DMS53 treated with DMSO at 0.1 percent for 48 hours (cell line): ENCODE measurements at regions not wholly inside any gene's neighbourhood (a gene's known extent, or its start where the extent isn't known, plus 50 kb on each side); places are given as distances from the start of the nearest gene placed in this dataset.
"Not testable (repeated sequence)": the region's sequence is repeated elsewhere in the genome, so short reads cannot be mapped to it uniquely, and the experiment has no call there.

ENCODE experiments used
- DNase-seq: peaks from one replicate; lab custom pipeline; 2025; ENCODE audit not compliant: unreplicated experiment; lab: John Stamatoyannopoulos, UW

DNA sequence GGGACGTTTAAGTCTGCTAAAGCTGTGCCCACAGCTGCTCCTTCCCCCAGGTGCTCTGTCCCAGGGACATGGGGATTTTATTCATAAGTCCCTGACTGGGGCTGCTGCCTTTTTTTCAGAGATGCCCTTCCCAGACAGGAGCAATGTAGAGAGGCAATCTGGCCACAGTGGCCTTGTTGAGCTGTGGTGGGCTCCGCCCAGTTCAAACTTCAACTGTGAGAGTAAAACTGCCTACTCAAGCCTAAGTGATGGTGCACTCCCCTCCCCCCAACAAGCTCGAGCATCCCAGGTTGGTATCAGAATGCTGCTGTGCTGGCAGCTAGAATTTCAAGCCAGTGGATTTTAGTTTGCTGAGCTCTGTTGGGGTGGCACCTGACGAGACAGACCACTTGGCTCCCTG, 1371.4 kb downstream of the ADGRL3 start:
- DNase-seq, result no peak

DNA sequence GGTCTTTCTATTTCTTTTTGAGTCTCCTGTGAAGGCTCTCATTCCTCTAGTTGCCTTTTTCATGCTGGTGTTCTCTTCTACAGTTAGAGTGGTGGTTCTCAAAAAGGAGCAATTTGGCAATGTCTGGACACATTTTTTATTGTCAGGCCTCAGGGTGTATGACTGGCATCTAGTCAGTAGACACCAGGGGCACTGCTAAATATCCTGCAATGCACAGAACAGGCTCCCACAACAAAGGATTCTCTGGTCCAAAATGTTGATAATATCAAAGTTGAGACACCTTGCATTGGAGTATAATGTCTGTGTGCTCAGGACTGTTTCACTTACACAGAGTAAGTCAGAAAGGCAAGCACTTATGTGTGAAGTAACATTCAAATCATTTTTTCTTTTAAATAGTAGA, 1360.7 kb downstream of the ADGRL3 start:
- DNase-seq, result no peak

DNA sequence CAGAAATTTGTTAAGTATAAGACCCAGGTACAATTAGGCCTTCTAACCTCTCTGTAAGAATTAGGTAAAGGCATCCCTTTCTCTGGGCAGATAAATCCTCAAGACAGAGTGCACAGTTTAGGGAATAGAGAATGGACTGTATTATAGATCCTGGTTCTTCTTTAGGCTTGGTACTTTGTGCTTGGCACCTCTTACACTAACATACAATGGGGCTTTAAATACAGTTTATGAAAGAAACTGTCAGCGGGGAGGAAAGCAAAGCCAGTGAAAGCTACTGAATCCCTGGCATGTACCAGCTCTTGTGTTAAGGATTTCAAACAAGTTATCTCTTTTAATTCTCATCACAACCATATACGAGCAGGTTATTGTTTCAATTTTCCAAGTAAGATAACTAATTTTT, 1350.0 kb downstream of the ADGRL3 start:
- DNase-seq, result no peak

DNA sequence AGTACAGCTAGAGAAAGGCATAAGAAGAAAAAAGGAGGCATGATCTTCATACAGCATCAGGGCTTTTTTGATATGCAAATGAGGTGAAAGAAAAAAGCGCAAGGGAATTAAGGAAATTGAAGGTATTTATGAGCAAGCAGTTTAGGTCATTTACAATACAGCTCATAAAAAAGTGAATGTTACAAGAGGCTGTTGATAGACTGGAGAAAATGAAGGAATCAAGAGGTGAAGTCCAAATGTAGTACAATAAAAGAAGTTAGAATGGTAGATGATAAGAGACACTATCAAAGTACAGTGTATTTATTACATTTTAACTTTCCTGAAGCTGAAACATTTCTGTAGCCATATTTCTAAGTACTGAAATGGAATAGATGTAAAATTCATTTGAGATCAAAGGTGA, 1349.5 kb downstream of the ADGRL3 start:
- no peak for DNase-seq

DNA sequence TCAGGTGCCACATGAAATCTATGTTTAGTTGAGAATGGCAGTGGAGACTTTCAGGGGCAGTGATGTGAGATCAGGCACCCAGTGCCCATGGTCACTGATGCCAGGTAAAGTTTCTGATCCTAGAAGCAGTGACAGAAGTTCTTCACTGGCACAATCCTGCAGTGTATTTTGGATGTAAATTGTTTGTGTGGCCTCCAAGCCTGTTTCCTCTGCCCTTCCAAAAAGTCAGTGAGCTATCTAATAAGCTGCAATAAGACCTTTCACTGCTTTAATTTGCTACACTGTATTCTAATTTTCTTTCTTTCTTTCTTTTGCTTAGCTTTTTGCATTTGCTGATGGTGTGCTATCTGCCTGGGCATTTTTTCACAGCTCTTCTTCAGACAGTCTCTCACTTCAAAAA, 1348.6 kb downstream of the ADGRL3 start:
- no peak for DNase-seq

DNA sequence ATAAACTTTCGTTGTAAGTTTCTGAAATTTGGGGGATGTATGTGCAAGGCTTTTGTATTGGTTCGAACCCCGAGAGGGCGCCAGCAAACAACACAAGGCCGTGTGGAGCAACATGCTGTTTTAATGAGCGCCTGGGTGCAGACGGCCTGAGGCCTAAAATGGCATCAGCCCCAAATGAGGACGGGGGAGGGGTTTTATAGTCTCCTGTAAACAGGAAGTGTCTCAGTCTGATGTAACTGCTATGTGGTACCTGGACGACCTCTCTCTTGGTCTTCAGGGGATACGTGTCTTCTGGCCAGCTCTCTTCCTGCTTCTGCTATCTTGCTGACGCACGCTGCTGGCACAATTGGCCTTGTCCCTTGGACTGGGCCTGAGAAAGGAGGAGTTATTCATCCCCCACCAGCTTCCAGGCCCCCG, 1348.0 kb downstream of the ADGRL3 start:
- DNase-seq, result no peak

DNA sequence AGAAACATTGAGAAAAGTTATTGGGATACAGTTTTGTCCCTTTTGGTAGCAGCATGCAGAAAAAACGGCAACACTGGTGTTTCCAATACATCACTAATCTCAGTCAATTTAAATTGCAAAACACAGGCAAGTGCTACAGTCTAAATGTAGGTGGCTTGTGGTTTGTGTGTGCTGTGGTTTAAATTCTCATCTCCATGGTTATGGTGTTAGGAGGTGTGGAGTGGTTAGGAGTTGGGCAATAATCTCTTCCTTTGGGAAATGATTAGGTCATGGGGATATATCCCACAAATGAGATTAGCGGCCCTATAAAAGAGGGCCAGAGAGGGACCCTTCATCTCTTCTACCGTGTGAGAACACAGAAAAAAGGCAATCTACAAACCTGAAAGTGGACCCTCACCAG, 1344.3 kb downstream of the ADGRL3 start:
- DNase-seq, result no peak

DNA sequence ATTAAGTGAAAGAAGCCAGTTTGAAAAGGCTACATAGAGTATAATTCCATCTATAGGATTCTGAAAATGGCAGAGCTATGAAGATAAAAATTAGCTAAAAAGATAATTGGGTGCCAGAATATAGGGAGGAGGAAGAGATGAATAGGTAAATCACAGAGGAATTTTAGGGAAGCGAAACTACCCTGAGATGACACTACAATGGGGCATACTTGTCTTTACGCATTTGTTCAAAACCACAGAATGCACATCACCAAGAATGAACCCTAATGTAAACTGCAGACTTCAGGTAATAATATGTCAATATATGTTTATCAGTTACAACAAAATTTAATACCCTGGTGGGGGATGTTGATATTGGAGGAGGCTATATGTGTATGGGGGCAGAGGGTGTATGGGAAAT, 1342.9 kb downstream of the ADGRL3 start:
- no peak for DNase-seq

DNA sequence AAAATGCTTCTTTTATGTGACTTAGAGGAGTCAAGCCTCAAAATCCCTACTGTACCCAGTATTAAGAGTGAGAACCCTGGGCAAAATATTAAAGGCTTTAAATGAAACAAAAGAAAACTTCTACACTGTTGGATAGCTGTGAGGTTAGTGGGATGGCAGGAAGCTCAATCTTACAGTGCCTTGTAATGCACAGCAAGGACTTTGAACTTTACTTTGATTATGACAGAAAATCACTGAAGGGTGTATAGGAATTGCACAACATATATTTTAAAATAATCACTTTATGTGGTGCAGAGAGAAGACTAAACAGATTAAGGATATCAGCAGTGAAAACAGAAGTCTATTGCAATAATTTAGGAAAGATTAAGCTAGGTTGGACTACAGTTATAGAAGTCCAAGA, 1333.4 kb downstream of the ADGRL3 start:
- no peak for DNase-seq

DNA sequence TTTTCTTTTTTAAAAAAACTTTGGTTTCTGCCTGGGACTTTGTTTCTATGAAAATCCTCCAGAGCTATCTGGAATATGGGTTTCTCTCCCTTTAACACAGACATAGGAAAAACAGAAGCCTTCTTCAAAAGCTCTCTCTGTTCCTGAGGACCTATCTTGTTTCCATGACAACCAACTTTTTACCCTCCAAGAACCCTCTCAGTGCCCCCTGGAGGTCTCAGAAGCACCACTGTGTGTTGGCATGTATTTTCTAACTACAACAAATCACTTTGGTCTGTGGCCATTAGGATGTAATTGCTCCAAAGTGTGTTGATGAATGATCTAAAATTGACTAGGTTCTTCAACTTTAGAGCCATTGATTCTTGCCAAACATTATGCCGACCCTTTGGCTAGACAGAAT, 1331.6 kb downstream of the ADGRL3 start:
- no peak for DNase-seq

DNA sequence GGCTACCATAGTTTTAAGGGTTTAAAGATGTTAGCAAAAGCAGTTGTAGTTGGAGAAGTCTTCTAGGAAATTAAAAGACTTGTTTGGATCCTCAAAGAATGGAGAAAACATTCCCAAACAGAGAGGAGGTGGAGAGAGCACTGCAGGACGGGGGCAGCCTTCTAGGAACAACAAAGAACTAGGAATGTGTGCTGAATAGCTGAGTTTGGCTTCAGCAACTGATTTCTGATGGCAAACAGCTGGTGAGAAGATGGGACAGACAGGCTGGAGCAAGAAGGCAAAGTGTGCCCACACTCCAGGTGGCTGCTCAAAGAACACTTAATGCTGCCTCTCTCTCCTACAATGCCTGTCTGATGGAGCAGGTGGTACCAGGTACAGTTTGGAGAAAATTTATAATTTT, 1331.1 kb downstream of the ADGRL3 start:
- DNase-seq, result no peak

DNA sequence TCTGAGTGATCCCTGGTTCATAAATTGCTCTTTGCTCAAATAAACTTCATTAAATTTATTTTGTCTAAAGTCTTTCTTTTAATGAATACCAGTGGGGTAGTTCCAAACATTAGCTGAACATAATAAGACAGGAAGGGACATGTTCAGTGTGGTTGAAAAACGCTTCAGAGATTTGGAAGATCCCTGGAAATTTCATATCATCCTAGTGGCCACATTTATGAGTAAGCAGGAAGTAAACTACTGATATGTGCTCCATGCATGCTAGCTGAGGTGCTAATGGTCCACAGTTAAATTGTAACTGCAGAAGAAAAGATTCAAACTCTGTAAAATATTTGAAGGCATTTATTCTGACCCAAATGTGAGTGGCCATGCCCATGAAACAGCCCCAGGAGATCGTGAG, 1328.7 kb downstream of the ADGRL3 start:
- DNase-seq, result no peak

DNA sequence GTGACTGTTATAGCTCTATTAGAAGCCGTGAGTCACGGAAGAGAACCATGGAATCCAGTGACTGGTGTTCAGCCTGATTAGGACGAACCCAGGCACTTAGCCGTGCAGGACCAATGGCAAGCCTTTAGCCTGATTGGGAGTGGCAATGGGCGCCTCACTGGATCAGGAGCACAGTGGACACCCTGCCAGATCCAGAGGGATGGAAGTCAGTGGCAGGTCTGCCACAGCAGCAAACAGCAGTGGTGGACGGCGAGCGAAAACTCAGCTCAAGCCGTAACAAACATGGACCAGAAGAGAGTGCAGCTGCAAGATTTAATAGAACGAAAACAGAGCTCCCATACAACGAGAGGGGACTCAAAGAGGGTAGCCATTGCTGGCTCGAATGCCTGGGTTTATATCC, 1326.5 kb downstream of the ADGRL3 start:
- DNase-seq, result no peak

DNA sequence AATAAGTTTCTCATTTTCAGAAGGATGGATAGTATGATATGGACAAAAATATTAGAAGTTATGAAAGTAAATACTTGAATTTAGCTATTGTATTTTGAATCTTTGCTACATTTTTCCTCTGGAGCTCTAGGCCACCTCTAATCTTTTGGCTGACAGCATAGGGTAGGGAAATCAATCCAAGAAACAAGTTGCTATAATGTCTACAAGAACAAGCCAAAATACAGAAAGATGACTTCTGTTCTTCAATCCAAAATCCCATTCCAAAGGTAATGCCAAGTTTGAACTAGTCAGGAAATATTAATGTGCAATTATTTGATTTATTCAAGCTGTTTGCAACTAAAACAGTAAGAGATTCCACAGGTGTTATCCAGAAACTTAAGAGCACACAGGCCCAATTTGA, 1323.1 kb downstream of the ADGRL3 start:
- no peak for DNase-seq

DNA sequence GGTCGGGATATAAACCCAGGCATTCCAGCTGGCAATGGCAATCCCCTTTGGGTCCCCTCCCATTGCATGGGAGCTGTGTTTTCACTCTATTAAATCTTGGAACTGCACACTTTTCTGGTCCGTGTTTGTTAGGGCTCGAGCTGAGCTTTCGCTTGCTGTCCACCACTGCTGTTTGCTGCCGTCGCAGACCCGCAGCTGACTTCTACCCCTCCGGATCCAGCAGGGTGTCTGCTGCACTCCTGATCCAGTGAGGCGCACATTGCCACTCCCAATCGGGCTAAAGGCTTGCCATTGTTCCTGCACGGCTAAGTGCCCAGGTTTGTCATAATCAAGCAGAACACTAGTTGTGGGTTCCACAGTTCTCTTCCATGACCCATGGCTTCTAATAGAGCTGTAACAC, 1322.1 kb downstream of the ADGRL3 start:
- DNase-seq, result no peak

DNA sequence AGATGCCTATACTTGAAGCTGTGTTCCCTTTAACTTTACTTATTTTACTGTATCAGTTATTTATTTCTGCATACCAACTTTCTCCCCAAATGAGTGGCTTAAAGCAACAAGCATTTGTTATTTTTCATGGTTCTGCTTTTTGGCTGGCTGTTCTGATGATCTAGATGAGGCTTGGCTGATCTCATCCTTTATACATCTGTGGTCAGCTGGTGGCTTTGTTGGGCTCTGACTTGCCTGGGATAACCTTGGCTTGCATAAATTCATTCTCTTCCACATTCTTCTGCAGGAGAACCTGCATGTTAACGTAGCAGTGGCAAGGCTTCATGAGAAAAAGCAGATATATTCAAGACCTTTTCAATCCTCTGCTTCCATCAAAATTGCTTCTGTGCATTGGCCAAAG, 1317.6 kb downstream of the ADGRL3 start:
- no peak for DNase-seq

DNA sequence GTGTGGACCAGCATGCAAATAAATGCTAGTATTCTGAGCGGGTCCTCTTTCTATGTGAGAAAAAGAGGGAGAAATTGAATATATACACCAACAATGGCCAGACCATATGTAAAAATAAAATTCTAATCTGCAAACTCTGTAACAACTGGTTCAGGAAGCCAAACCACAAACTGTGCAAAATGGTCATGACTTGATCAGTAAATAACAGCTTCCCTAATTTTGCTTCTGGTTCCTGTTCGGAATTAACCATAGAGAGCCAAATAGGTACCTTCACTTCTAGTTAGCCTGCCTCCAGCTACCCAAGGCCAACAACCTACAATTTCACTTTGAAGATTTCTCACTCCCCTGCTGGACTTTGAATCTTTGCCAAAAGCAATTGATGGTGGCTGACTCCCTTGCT, 1313.2 kb downstream of the ADGRL3 start:
- no peak for DNase-seq

DNA sequence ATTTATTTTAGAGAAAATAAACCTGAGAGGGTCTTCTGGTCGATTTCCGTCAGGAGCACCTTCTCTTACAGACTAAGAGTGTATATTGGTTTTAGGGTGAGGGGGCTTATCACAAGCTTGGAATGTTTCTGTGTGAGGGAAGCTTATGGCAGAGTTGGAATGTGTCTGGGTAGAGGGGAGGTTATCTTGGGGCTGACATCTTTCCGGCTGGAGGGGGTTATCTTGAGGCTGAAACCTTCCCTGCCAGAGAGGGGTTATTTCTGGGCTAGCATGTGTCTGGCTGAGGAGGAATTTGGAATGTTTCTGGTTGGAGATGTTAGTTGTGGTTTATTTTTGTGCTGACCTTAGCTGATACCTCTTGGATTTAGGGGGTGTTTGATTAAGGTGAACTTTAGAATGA, 1312.1 kb downstream of the ADGRL3 start:
- DNase-seq, result no peak

DNA sequence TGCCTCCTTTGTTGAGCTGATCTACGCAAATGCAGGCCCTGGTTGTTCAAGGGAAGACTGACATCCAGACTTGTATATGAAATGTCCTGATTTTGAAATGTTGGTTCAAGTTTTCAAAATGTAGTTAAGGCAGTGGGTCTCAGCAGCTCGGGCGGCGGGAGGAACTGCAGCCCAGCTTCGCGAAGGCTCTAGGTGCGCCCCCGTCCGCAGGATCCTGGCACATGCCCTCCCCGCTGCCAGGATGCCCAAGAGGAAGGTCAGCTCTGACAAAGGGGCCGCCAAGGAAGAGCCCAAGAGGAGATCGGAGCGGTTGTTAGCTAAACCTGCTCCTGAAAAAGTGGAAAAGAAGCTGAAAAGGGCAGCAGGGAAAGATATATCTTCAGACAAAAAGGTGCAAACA, 1310.1 kb downstream of the ADGRL3 start:
- DNase-seq, result no peak

DNA sequence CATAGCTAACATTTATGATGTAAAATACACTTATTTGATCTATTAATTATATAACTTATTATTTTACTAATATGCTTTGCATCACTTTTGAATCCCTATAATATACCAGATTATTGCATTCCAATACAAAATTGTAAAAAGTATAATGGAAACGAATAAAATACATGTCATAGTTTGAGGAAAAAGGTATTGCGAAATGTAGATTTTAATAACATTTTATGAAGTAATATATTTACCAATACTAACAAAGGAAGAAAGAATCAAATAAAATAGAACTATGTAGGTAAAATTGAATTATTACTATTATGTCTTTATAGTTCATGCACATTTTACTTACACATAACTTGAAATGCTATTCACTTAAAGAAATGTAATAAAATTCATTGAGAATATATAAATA, 1300.2 kb downstream of the ADGRL3 start:
- no peak for DNase-seq

DNA sequence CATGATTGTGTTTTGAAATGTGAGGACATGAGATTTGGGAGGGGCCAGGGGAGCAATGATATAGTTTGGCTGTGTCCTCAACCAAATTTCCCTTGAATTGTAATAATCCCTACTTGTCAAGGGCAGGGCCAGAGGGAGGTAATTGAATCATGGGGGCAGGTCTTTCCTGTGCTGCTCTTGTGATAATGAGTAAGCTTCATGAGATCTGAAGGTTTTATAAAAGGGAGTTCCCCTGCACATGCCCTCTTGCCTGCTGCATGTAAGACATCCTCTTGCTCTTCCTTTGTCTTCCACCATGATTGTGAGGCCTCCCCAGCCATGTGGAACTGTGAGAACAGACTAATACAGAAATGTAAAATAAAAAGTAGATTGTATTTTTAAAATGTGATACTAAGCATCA, 1294.9 kb downstream of the ADGRL3 start:
- no peak for DNase-seq

DNA sequence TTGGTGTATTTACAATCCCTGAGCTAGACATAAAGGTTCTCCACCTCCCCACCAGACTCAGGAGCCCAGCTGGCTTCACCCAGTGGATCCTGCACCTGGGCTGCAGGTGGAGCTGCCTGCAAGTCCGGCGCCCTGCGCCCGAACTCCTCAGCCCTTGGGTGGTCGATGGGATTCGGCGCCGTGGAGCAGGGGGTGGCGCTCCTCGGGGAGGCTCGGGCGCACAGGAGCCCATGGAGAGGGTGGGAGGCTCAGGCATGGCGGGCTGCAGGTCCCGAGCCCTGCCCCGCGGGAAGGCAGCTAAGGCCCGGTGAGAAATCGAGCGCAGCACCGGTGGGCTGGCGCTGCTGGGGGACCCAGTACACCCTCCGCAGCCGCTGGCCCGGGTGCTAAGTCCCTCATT, 1291.6 kb downstream of the ADGRL3 start:
- not testable (repeated sequence) for DNase-seq

DNA sequence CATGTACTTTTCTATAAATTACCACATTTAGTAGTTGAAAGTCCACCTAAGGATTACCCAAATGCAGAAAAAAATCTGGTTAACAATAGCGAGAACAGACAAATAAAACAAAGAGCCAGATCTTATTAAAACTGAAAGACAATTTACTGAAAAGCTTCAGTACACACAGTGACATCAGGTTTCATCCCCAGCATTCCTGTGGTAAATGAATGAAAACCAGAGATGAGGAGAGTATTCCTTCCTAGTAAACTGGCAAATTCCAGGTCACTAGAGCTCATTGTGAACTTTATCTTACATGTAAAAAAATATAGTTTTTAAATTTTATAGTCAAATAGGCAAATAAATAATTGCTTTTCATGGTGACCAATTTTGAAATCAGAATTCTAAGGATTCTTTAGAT, 1290.5 kb downstream of the ADGRL3 start:
- DNase-seq, result no peak

DNA sequence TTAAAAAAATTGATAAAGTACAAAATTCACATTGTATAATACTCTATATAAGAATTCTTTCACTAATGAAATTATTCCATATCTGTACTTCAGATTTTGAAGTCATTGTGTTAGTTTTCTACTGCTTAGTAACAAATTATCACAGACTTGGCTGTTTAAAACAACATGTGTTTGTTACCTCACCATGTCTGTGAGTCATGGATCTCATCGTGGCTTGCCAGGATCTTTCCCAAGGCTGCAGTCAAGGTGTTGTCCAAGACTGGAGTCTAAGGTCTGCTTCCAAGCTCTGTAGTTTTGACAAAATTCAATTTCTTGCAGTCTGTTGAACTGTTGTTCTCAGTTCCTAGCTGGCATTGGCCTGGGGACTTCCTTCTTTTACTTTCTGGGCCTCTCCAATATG, 1286.9 kb downstream of the ADGRL3 start:
- no peak for DNase-seq
